Dermis microvascular lymphatic vessel endothelial cell (primary cell): ENCODE measurements at regions not wholly inside any gene's neighbourhood (a gene's known extent, or its start where the extent isn't known, plus 50 kb on each side); places are given as distances from the start of the nearest gene placed in this dataset.
A peak's percentile ranks its signal among the peaks of the same experiment; 100 is the strongest.

ENCODE experiments used
- DNase-seq, 2 donors: peaks; one replicate each; pipeline versions ENCODE4 v3.0.0 to v3.0.0-alpha.2; 2010; ENCODE audit warnings: low read depth in 2 of 2

DNA sequence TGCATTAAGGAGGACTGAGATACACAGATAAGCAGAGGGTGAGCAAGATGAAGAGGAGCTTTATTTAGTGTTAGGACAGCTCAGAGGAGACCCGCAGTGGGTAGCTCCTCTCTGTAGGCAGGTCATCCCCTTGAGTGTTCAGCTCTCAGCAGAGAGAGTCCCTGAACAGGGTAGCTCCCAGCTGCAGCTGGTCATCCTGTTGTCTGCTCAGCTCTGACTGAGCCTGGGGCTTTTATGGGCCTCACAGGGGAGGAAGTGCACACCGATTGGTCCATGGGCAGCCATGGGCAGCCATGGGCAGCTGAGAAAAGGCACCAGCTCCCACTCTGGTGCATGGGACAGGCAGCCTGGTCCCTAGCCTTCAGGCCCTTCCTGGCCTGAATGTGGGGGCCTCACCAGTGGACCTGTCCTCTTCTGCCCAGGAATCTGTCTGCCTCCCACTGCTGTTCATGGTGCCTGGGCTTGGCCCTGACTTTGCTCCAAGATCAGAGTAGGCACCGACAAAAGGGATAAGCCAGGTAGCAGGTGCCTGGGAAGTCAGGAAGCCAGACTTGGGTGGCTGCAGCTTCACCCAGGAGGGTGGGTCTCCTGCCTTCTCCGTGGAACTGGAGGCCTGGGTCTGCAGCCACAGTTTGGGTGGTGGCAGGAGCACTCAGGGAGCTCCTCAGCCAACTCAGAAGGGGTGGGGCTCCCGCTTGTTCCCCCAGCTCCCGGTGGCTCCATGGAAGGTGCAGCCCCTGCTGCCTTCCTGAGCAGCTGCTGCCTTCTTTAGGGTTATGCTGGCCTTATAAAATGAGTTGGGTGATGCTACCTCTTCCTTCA, 54.7 kb downstream of the MYEOV start:
- DNase-seq: no peak

DNA sequence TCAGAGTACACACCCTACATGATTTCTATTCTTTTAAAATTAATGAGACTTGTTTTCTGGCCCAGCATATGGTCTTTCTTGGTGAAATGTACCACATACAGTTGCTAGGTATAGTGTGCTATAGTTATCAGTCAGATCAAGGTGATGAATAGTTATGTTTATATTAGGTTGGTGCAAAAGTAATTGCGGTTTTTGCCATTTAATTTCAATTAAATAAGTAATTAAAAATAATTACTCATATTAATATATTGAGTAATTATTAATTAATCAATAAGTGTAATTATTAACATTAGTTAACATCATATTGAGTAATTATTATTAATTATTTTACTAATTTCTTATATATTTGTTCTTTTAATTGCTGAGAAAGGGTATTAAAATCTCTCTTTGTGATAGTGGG, 56.1 kb downstream of the MYEOV start:
- DNase-seq: no peak

DNA sequence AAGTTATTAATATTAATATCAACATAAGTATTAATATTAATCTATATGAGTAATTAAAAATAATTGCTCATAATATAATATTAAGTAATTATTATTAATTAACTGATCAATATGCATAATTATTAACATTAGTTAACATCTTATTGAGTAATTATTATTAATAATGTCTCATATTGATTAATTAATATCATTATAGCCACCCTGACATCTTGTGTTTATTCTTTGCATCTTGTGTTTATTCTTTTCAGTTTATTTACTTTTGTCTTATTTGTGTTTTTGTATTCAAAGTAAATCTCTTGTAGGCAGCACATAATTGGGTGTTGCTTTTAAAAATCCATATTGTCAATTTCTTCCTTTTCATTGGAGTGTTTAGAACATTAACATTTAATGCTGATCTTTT, 56.6 kb downstream of the MYEOV start:
- DNase-seq: no peak

DNA sequence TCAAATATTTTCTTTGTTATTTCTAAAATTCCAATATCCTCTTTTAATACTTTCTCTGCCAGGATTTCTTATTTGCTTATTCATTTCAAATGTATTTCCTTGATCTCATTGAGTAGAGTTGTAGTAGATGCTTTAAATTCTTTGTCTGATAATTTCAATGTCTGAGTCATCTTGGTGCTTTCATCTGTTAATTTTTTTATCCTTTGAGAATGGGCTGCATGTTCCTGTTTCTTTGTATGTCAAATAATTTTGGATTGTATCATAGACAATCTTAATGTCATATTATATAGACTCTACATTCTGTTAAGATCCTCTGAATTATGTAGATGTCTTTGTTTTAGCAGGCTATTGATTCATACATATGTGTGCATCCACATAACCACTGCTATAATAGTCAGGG, 57.5 kb downstream of the MYEOV start:
- DNase-seq: peak in 1 of 2 donors; percentile 38

DNA sequence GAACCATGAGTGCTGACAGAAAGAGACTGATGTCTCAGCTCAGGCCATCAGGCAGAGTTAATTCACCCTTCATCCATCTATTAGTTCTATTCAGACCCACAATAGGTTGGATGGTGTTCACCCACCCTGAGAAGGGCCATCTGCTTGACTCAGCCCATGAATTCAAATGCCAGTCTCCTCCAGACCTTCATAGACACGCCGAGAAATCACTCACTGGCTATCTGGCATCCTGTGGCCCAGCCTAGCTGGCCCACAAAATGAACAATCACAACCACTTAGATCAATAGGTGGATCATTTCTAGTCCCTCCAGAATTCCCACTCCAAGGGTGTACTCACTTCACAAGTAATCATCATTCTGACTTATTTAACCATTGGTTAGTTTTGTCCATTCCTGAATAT, 58.2 kb downstream of the MYEOV start:
- DNase-seq: peak in 1 of 2 donors; percentile 12

DNA sequence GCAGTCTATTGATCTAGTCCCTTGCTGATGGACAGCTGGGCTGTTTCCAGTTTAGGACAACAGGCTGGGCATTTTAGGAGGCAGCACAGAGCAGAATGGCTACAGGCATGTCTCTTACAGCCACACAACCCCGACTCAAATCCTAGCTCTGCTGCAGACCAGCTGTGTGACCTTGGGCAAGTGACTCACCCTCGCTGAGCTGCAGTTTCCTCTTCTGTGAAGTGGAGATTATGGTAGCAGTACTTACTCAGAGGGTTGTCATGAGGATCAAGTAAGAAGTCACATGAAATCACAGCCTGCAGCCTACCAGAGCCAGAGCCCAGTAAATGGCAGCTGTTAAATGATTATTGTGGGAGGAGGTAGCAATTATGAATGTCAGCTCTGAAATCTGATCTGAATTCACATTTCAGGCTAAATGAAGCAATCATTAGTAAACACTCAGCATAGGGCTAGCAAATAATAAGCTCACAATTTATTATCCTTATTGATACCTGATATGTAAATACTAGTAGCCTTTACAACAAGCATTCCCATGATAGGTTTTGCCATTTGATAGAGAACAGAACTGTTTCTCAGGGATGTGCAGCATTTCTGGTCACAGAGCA, 58.9 kb downstream of the MYEOV start:
- peak; percentile 27 to 95 for DNase-seq

DNA sequence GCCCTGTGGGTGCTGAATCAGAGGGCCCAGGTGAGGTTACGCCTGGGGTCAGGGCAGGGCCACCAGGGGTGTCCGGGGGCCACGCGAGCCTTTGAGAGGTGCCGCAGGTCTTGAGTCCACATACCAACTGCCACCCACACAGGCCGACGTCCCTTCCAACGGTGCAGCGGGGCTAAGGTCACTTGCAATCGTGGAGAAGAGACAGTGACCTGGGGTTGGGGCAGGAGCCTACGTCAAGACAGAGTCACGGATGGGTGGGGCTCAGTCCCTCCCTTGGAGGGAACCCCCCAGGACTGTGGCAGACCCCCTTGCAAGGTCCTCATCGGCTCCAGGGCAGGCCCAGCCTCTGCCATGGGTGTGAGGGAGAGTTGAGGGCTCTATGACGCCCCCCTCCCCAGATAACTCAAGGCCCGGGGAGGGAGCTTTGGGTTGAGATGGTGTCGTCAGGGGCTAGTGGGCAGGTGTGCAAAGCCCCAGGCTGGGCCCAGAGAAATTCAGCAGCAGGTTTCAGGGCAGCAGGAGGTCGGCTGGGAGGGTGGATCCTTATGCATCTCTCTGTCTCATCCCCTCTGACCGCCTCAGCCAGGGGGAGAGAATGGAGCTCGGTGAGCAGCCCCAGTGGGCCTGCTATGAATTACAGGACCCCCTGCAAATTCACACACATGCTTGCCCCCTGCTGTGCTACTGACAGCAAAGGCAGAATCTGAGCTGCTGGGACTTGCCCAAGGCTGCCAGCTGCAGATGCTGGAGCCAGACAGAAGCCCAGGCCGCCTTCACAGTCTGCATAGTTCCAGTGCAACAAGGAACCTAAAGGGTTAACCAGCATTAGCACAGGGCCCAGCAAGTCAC, 60.0 kb downstream of the MYEOV start:
- no peak for DNase-seq

DNA sequence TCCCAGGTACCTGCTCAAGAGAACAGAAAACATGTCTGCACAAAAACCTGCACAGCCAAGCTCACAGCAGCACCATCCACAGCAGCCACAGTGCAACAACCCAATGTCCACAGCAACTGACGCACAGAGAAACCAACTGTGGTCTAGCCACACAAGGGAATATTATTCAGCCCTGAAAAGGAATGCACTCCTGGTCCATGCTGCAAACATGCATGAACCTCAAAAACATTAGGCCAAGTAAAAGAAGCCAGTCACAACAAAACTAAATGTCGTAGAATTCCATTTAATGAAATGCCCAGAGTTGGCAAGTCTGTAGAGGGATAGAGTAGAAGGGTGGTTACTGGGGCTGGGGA, 60.6 kb downstream of the MYEOV start:
- DNase-seq: no peak

DNA sequence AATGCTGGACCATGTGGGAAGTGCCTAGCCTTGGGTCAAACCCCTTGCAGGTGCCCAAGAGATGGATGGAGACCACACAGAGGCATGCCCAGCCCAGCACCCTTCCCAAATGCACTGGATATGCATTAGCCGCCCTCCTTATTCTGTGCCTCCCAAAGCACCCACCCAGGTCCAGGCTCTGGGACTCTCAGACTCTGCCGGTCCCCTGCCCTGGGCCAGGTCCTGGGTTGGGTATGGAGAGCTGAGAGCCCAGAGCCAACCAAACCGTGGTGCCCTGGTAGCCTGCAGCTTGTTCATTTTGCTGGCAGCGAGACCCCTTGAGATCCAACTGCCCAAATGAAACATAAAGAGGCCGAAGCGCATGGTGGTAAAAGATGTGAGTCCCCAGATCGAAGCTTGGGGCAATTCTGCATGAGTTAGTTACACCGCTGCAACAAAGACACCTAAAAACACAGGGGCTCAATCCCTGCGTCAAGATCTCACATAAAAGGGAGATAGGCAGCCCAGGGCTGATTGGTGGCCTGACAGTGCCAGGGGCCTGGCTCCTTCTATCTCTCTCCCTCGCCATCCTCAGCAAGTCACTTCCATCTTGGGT, 61.5 kb downstream of the MYEOV start:
- DNase-seq: no peak

DNA sequence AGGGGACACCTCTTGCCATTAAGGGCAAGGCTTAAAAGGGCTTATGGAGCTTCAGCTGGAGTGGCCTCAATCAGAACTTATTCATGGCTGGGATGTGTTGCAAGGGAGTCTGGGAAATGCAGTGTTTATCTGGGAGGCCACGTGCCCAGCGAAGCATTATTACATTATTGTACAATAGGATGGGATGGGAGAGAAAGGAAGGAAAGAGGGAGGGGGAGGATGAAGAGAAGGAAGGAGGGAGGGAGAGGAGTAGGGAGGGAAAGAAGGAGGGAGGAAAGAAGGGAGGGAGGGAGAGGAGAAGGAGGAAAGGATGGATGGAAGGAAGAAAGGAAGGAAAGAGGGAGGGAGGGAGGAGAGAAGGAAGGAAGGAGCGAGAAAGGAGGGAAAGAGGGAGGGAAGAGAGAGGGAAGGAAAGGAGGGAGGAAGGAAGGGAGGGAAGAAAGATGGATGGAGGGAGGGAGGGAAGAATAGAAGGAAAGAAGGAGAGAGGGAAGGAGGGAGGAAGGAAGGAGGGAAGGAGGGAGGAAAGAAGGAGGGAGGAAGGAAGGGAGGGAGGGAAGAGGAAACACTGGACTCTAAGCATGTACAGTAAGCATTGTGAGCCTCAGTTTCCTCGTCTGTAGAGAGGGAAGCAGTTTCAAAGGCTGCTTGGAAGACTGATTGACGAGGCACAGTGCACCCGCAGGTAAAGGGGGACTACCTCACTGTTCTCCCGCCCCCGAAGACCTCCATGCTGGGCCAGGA, 62.2 kb downstream of the MYEOV start:
- no peak for DNase-seq

DNA sequence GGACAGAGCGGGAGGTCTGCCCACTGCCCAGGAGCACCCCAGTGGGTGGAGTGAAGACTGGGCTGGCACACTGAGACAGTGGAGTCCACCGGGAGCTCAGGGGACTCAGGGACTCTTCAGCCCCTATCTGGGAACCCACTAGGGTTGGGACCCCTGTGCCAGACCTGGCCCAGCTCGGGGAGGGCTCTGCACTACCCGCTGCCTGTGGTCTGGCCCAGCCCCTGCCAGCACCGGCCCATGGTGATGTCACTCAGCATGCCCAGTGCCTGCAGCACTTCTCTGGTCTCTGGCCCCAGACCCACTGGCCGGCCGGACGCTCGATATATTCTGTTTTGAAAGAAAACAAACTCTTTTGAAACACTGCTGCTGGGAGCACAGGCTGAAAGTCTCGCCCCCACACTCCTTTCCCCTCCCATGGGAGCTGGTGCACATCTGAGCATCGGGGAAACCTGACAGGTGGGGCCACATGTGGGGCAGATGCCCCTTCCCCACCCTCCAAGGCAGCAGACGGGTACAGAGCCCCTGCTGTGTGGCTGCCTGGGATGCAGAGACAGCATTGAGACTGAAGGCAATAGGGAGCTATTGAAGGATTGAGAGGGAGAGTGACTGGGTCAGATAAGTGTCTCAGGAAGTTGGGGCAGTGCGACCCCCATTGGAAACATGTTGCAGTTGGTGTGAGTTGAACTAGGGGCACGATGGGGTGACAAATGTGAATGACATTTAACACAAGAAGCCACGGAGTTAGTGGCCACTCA, 62.9 kb downstream of the MYEOV start:
- peak in 1 of 2 donors; percentile 14 for DNase-seq

DNA sequence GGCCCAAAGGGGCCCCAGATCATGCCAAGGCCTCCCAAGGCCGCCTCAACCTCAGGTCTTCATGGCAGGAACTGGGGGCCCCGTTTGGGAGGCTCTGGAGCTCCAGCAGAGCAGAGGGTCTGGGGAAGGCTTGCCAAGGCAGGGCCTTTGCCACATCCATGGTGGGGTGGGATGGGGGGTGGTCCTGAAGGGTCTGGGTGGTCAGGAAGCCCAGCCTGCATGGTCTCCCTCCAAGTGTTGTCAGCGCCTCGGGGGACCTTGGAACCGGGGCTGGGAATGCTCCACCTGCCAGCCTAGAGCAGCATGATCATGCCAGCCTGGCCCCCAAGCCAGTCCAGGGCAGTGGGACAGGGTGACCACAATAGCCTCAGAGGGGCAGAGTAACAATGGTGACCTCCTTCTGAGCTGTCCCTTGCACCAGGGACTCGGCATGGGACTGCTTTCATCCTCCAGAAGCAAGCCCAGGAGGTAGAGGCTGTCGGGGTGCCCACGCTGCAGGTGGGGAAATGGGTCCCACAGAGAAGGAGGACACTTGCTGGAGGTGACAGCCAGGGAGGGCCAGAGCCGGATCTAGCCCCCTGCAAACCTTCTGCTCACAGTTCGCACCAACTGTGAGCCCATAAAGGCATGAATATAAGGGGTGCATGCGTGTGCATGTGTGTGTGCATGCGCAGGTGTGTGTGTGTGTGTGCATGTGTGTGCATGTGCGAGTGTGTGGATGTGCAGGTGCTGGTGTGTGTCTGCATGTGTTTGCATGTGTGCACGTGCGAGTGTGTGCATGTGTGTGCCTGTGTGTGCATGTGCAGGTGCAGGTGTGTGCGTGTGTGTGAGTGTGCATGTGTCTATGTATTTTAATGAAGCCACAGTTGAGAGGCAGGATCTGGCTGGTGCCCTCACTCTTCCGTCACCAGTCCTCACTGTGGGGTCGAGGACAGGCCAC, 63.8 kb downstream of the MYEOV start:
- DNase-seq: no peak

DNA sequence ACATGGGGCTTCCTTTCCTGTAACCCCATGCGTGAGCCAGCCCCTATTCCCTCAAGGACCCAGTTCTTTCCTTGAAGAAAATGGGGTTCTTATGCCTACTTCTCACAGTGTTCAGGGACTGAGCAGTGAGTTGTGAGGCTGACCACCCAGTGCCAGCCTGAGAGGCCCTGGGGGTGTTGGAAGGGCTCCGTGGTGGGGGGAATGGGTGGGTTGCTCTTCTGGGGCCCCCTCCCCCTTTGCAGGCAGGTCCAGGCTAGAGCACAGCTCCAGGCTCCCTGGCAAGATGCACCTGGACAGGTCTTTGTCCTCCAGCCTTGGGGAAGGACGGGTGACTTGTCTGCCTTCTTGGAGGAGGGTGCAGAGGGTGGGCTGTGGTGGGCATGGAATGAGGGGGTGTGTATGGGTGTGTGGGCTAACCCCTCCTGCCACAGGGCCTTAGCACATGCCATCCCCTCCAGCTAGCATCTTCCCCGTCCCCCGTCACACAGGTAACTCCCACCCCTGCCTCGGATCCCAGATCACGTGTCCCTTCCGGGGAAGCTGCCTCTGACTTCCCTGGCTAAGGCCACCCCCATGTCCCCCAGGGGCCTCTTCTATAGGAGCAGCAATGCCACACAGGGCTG, 64.6 kb downstream of the MYEOV start:
- no peak for DNase-seq

DNA sequence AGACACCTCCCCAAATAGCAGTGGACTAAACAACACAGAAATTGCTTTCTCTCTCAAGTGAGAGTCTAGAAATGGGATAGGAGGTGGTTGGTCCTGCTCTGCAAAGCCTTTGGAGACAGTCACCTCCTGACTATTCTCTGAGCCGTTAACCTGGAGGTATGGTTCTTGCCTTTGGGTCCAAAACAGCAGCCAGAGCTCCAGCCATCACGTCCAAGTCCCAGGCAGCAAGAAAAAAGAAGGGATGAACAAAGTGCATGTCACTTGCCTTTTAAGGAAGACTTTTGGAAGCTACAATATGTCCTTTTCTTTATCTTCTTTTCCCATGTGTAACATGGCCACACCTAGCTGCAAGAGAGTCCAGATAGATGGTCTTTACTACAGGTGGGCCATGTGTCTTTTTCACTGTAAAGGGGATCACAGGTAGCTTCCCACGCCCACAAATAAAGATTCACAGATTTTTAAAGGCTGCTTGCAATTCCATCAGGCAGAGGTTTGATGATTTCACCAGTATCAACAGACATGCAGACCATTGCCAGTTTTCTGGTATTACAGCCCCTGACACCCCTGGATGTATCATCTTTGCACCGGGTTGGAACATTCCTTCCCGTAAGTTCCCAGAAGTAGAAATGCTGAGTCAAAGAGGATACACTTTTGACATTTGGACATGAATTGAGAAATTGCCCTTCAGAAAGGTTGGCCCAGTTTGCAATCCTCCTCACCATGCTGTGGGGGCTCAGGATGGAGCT, 66.0 kb downstream of the MYEOV start:
- no peak for DNase-seq

DNA sequence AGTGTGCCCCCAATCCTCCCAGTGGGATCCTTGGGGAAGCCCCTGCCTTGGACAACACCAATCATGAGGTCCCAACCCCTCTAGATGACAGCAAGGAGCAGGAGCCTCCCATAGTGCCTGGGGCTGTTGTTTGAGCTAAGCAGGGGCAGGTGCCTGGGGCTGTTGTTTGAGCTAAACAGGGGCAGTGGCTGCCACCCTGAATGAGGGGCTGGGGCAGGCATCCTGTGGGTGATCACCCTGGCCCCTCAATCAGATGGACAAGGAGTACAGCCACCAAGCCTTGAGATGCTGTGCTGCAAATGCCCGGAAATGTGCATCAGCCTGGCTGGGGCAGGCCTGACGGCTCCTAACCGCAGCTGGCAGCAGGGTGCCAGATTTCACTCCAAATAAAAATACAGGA, 66.7 kb downstream of the MYEOV start:
- DNase-seq: no peak

DNA sequence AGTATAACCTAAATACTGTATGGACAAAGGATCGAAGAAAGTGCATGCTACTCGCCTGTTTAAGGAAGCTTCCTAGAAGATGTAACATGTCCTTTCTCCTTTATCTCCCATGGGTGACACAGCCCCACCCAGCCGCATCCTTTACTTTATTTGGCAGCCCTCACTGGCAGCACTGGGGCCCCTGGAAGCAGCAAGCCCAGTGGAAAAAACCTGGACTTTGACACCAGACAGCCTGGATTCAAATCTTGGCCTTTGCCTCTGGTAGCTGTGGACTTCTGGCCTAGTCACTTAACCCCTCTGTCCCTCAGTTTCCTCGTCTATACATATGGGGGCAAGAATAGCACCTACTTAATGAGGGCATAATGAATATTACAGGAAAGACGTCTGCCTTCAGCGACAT, 67.1 kb downstream of the MYEOV start:
- DNase-seq: no peak

DNA sequence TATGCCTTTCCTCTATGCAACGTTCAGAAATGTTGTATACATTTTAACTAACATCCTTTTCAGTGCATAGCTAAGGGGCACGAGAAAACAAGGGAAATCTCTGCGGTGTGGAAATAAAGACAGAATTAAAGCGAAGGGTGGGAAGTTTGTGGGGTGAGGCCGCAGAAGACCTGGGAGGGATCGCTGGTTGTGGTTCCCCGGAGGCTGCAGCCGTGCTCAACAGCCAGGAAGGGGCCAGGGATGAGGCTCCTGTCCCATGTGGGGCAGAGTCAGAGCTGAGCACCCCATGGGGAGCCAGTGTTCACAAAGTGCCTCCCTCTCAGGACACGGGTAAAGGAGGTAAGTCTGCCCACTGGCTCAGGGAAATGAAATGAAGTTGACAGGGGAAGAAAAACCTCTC, 67.5 kb downstream of the MYEOV start:
- no peak for DNase-seq

DNA sequence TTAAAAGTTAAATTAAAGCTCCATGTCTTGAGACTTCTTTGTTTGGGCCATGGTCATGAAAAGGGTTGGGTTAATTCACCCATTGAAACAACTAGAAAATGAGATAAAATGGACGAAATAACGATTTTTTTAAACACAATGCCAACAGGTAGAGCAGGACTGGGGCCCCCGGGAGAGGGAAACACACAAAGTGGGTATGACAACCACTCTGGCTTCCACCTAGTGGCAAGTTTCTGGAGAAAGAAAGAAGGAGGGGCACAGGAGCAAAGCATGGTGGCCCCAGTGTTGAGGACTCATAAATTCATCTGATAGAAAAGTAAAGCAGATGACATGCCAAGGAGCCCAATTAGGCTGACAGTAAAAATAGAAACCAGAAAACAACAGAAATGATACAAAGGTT, 68.4 kb downstream of the MYEOV start:
- no peak for DNase-seq
